Stimulated activated naive CD8-positive, alpha-beta T cell treated with anti-CD3 and anti-CD28 coated beads, Interleukin-15, amount 100 ng/mL, for 72 hours (primary cell): ENCODE measurements at regions not wholly inside any gene's neighbourhood (a gene's known extent, or its start where the extent isn't known, plus 50 kb on each side); places are given as distances from the start of the nearest gene placed in this dataset.

Source experiments
- ATAC-seq: fragments of 150-1000 bp; cut with Tn5 transposase; 2 replicates; pipeline ENCODE4 v1.10.0; 2021; ENCODE audit warnings: mild to moderate bottlenecking, moderate library complexity
- DNase-seq, 2 donors: peaks; one replicate each; pipeline ENCODE4 v3.0.0; 2021 to 2022
- H3K27ac Mint-ChIP-seq, 2 donors: one replicate each; pipeline ENCODE4 v1.8.0; 2022; ENCODE audit warnings: mild to moderate bottlenecking in 2 of 2, mixed read lengths in 2 of 2, moderate library complexity in 2 of 2
- H3K27me3 Mint-ChIP-seq: one replicate; pipeline ENCODE4 v1.8.0; 2022; ENCODE audit warnings: mixed read lengths
- H3K4me1 Mint-ChIP-seq: one replicate; pipeline ENCODE4 v1.8.0; 2022; ENCODE audit warnings: mild to moderate bottlenecking, mixed read lengths
- H3K4me3 Mint-ChIP-seq, 2 donors: one replicate each; pipeline ENCODE4 v1.8.0; 2022; ENCODE audit warnings: mild to moderate bottlenecking in 2 of 2, mixed read lengths in 2 of 2, moderate library complexity in 1 of 2
- H3K9me3 Mint-ChIP-seq, 2 donors: one replicate each; pipeline ENCODE4 v1.8.0; 2022; ENCODE audit warnings: mixed read lengths in 2 of 2

DNA sequence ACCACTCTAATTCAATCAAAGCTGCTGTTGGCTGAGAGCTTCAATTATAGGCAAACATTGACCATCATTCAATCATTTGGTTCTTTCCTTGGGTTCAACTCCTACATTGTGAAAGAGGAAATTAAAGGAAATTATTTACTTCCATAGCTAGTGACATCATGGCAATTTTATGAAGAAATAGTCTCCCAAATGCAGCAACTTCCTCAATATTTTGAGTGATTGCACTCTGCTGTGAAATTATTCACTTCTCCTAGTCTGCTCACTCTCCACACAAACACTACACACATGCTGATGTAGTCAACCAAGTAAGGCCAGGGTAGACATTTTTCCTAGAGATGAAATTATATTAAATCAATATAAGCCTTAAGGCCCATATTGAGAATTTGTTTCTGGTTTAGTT lies 86.7 kb upstream of the NCKAP5 start:
- H3K27ac Mint-ChIP-seq, result no peak overlapping the region
- no peak overlapping the region for H3K4me3 Mint-ChIP-seq
- DNase-seq, result no peak
- no peaks in the 10 kb centered on the region for H3K4me1 Mint-ChIP-seq
- ATAC-seq, result no peak
- no peaks in the 10 kb centered on the region for H3K9me3 Mint-ChIP-seq
- H3K27me3 Mint-ChIP-seq, result no peaks in the 10 kb centered on the region

DNA sequence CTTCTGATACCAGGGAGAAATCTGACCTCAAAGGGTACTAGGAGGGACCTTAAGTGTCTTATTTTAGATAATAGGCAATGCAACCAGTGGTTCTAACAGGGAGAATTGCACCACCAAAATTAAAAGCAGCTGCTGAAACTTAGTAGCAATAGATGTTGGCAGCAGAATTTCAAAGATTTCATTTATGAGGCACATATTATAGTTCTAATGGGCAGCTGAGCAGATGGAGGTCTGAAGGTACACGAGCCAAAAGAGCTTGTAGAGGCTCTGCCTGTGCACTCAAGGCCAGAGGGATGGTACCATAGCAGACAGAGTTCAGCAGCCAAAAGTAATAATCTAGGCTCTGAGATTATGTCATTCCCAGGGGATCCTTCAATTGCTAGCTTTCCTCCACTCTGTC lies 87.3 kb upstream of the NCKAP5 start:
- Mint-ChIP-seq H3K27me3 (no peaks in the 10 kb centered on the region), H3K27ac (no peak overlapping the region), H3K9me3 (no peaks in the 10 kb centered on the region), H3K4me1 (no peaks in the 10 kb centered on the region), H3K4me3 (no peak overlapping the region)
- ATAC-seq (no peak), DNase-seq (no peak)

DNA sequence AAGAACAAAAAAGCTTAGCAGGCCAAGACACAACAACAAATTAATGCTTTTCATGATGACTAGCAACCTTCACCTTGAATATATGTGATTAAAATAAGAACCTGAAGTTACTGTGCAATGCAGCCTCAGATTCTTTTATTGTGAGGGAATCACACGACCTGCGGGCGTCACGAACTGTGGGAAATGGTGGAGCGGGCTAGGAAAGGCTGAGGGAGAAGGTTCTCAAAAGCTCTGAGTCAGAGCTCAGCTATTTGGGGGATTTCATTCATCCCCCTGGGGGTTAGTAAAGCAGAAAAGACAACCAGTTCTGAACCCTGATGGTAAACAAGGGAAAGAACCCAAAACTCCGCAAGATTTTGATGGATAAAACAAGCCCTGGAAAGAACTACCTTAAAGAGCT lies 89.3 kb upstream of the NCKAP5 start:
- ATAC-seq, result no peak

DNA sequence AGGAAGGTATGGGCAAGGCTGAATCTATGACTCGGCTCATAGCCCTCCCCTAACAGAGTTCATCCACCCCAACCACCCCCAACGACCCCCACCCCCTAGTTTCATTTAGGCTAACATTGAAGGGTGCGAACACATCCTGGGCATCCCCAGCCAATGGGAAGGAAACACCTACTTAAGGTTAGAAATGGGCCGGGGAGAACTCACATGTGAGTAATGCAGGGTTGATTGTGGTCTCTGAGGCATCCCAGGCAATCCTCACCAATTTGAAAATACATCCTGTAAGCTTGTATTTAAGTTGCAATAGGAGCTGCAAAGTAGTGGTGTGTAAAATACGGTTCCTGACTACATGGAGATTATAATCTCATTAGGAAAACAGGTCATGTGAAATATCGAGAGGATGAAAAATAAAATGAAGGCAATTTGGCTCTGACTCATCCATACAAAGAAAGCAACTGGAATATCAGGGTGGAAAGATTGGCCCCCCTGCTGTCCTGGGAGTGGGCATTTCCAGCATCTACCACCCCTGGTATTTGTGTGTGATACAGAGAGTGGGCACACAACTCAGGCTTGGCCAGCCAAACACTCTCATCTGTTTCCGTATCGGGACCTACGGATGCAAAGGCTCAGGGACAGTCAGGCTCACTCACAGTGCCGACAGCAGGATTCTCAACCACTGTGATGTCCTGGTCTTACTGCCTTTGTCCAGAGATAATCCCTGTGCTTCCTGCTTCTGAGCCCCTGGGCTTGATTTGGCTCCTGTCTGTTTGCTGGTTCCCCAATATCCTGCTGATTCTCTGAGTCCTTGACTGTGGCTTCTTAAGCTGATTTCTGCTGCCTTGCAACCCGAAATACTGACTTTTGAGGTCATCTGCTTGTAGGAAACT lies 90.0 kb upstream of the NCKAP5 start:
- no peaks in the 10 kb centered on the region for H3K4me1 Mint-ChIP-seq
- no peaks in the 10 kb centered on the region for H3K9me3 Mint-ChIP-seq
- H3K27me3 Mint-ChIP-seq, result no peaks in the 10 kb centered on the region
- no peak for DNase-seq
- no peak overlapping the region for H3K27ac Mint-ChIP-seq
- ATAC-seq, result no peak
- no peak overlapping the region for H3K4me3 Mint-ChIP-seq

More for the DNA sequence above, 89.3 kb upstream of the NCKAP5 start:
- no peaks in the 10 kb centered on the region for H3K4me1 Mint-ChIP-seq
- no peak overlapping the region for H3K27ac Mint-ChIP-seq
- no peaks in the 10 kb centered on the region for H3K27me3 Mint-ChIP-seq
- no peaks in the 10 kb centered on the region for H3K9me3 Mint-ChIP-seq
- no peak overlapping the region for H3K4me3 Mint-ChIP-seq
- DNase-seq, result no peak

- H3K4me3 Mint-ChIP-seq, result no peak overlapping the region
- H3K27ac Mint-ChIP-seq, result no peak overlapping the region
- H3K27me3 Mint-ChIP-seq, result no peaks in the 10 kb centered on the region
- H3K9me3 Mint-ChIP-seq, result no peaks in the 10 kb centered on the region
- no peak for ATAC-seq
- no peak for DNase-seq
- H3K4me1 Mint-ChIP-seq, result no peaks in the 10 kb centered on the region
Measured at GRCh38 chr2:133660510-133660909, 92.2 kb upstream of the NCKAP5 start.

- Mint-ChIP-seq H3K4me1 (no peaks in the 10 kb centered on the region), H3K27me3 (no peaks in the 10 kb centered on the region)
Measured at GRCh38 chr2:133661392-133661791, 93.1 kb upstream of the NCKAP5 start.

GRCh38 chr2:133666621-133667020 lies 98.4 kb upstream of the NCKAP5 start:
- no peak overlapping the region for H3K4me3 Mint-ChIP-seq
- H3K9me3 Mint-ChIP-seq, result peaks cover under 1 to 14% of the 10 kb centered on the region in 2 donors
- H3K4me1 Mint-ChIP-seq, result no peaks in the 10 kb centered on the region
- ATAC-seq (no peak), DNase-seq (no peak)
- peaks cover under 1% of the 10 kb centered on the region for H3K27me3 Mint-ChIP-seq
- no peak overlapping the region for H3K27ac Mint-ChIP-seq

More at GRCh38 chr2:133661392-133661791, 93.1 kb upstream of the NCKAP5 start:
- H3K9me3 Mint-ChIP-seq, result no peaks in the 10 kb centered on the region
- H3K27ac Mint-ChIP-seq, result no peak overlapping the region
- H3K4me3 Mint-ChIP-seq, result no peak overlapping the region
- no peak for DNase-seq
- ATAC-seq, result no peak

DNA sequence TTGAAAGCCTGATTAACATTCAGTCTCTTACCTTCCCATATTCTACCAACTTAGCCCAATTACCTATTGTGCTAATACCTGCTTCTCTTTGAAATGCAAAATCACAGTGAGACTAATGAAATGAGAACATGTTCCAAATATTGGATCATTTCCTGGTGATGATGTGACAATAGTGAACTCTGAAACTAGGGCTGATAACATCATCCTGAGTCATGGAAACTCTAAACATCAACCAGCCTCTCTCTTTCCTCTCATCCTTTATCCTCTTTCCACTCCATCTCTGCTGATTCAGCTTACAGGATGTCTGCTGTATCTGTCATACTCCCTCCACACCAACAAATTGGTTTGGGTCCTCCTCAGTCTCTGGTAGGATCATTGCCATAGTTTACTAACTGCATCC lies 98.8 kb upstream of the NCKAP5 start:
- Mint-ChIP-seq H3K27me3 (peaks cover 5% of the 10 kb centered on the region), H3K4me3 (no peak overlapping the region), H3K4me1 (no peaks in the 10 kb centered on the region), H3K9me3 (peaks cover 5 to 19% of the 10 kb centered on the region in 2 donors), H3K27ac (no peak overlapping the region)
- DNase-seq (no peak), ATAC-seq (no peak)

DNA sequence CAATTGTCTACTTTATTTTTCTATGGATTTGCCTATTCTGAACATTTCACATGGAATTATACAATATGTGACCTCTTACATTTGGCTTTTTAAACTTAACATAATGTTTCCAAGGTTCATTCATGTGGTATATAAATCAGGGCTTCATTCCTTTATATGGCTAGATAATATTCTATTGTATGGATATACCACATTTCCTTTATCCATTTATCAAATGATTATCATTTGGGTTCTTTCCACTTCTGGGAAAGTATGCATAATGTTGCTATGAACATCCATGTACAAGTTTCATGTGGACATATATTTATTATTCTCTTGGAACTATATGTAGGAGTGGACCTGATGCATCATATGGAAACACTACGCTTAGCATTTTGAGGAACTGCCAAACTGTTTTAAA lies 99.7 kb upstream of the NCKAP5 start:
- no peak for ATAC-seq
- Mint-ChIP-seq H3K4me3 (no peak overlapping the region), H3K27ac (no peak overlapping the region), H3K9me3 (peaks cover 5 to 20% of the 10 kb centered on the region in 2 donors), H3K4me1 (no peaks in the 10 kb centered on the region), H3K27me3 (peaks cover 5% of the 10 kb centered on the region)
- DNase-seq, result no peak

GRCh38 chr2:133668547-133668946 lies 100.3 kb upstream of the NCKAP5 start:
- Mint-ChIP-seq H3K27ac (no peak overlapping the region), H3K4me3 (no peak overlapping the region), H3K27me3 (peaks cover 5% of the 10 kb centered on the region), H3K9me3 (peaks cover 5 to 20% of the 10 kb centered on the region in 2 donors), H3K4me1 (no peaks in the 10 kb centered on the region)
- DNase-seq, result no peak
- no peak for ATAC-seq

- ATAC-seq (no peak), DNase-seq (no peak)
- Mint-ChIP-seq H3K9me3 (peaks cover 5 to 14% of the 10 kb centered on the region in 2 donors), H3K4me3 (no peak overlapping the region), H3K27me3 (peaks cover 16% of the 10 kb centered on the region), H3K27ac (no peak overlapping the region), H3K4me1 (no peaks in the 10 kb centered on the region)
Measured at GRCh38 chr2:133673305-133673905, 105.1 kb upstream of the NCKAP5 start.

DNA sequence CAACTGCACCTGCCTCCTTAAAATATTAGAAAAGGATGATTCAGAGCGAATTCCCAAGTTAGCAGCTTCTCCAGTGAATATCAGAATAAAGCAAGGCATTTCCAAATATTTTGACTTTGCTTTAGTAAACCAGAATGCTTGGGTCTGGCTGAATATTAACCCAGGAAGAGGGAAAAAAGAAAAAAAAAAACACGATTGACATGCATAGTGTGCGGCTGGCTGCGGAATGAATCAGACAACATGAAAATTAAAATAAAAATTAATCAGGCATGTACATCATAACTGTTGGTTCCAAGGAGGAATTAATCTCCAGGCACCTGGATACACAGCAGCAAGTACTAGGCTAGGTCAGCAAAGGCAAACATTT lies 105.8 kb upstream of the NCKAP5 start:
- peaks cover 5 to 8% of the 10 kb centered on the region in 2 donors for H3K9me3 Mint-ChIP-seq
- ATAC-seq, result no peak

GRCh38 chr2:133674433-133675331 lies 106.4 kb upstream of the NCKAP5 start:
- no peak overlapping the region for H3K4me3 Mint-ChIP-seq
- no peak overlapping the region for H3K27ac Mint-ChIP-seq
- peaks cover 5 to 6% of the 10 kb centered on the region in 2 donors for H3K9me3 Mint-ChIP-seq
- ATAC-seq, result no peak
- no peak for DNase-seq
- no peaks in the 10 kb centered on the region for H3K4me1 Mint-ChIP-seq
- H3K27me3 Mint-ChIP-seq, result peaks cover 16% of the 10 kb centered on the region

More for the DNA sequence above, 105.8 kb upstream of the NCKAP5 start:
- Mint-ChIP-seq H3K27ac (no peak overlapping the region), H3K27me3 (peaks cover 16% of the 10 kb centered on the region), H3K4me3 (no peak overlapping the region), H3K4me1 (no peaks in the 10 kb centered on the region)
- DNase-seq, result no peak

GRCh38 chr2:133676392-133677130 lies 108.3 kb upstream of the NCKAP5 start:
- no peak overlapping the region for H3K4me3 Mint-ChIP-seq
- no peak overlapping the region for H3K27ac Mint-ChIP-seq
- ATAC-seq (no peak), DNase-seq (no peak)
- H3K27me3 Mint-ChIP-seq, result peaks cover 16% of the 10 kb centered on the region
- H3K9me3 Mint-ChIP-seq, result peaks cover 5 to 6% of the 10 kb centered on the region in 2 donors
- no peaks in the 10 kb centered on the region for H3K4me1 Mint-ChIP-seq
